ENCODE measurements at regions not wholly inside any gene's neighbourhood (a gene's known extent, or its start where the extent isn't known, plus 50 kb on each side); places are given as distances from the start of the nearest gene placed in this dataset.

- DNase-seq: no peak
These were observed 91.9 kb upstream of the MBL2 start for GRCh38 chr10:52864201-52865106.

GRCh38 chr10:52858722-52859121, 86.1 kb upstream of the MBL2 start:
- DNase-seq: no peak

GRCh38 chr10:52855546-52856325, 83.2 kb upstream of the MBL2 start:
- no peak for DNase-seq

- no peak for DNase-seq
These were observed 81.1 kb upstream of the MBL2 start for GRCh38 chr10:52853704-52854103.

GRCh38 chr10:52836816-52837215, 64.2 kb upstream of the MBL2 start:
- no peak for DNase-seq
